ENCODE measurements at regions not wholly inside any gene's neighbourhood (a gene's known extent, or its start where the extent isn't known, plus 50 kb on each side); places are given as distances from the start of the nearest gene placed in this dataset.

GRCh38 chr2:40534528-40534927 lies 82.6 kb upstream of the SLC8A1 start (continued):
- TF ChIP-seq CUX1 (IDR thresholded peaks at IDR 0.05; ENCODE audit: insufficient replicate concordance, low read depth, low read length) (no peak), ELK1 (IDR thresholded peaks at IDR 0.05; ENCODE audit: low read depth, low read length) (no peak), HCFC1 (IDR thresholded peaks at IDR 0.05; ENCODE audit: low read length) (no peak), MEF2A (IDR thresholded peaks at IDR 0.05; ENCODE audit: insufficient read depth, low read depth, low read length) (no peak)

GRCh38 chr2:40535972-40536371 lies 84.1 kb upstream of the SLC8A1 start:
- POLR2A ChIA-PET: no interaction called here
- H3K4me3 ChIP-seq: no peak overlapping the region
- FAIRE-seq: no peak
- H3K79me2 ChIP-seq (ENCODE audit: control insufficient read depth, insufficient read depth, low read length): no peaks in the 10 kb centered on the region
- intact Hi-C loops (cut with micrococcal nuclease; ENCODE audit: unreplicated experiment) (no loop called here), in situ Hi-C loops (cut with MboI) (no loop called here)
- no peak for DNase-seq (ENCODE audit: low read depth, low spot score)
- H3K4me1 ChIP-seq (ENCODE audit: control insufficient read depth, insufficient read depth, low read length): no peaks in the 10 kb centered on the region
- H3K36me3 ChIP-seq (ENCODE audit: control insufficient read depth in 2 of 2, insufficient read depth in 2 of 2, low read length in 1 of 2): no peaks in the 10 kb centered on the region
- TF ChIP-seq SMARCA5 (IDR thresholded peaks at IDR 0.05) (no peak), RELB (IDR thresholded peaks at IDR 0.05; ENCODE audit: low read depth) (no peak), ASH2L (IDR thresholded peaks at IDR 0.05; ENCODE audit: borderline replicate concordance, low read depth) (no peak), SPI1 (IDR thresholded peaks at IDR 0.05; ENCODE audit: borderline replicate concordance, insufficient read depth, low read depth, low read length) (no peak), POU2F2 (IDR thresholded peaks at IDR 0.05; ENCODE audit: borderline replicate concordance, low read depth, low read length) (no peak), ATF7 (IDR thresholded peaks at IDR 0.05; ENCODE audit: low read depth) (no peak)
- ATAC-seq: no peak
- CTCF ChIA-PET: no interaction called here
- H3K27ac ChIP-seq (ENCODE audit: control insufficient read depth, insufficient read depth): no peak overlapping the region
- H2AFZ ChIP-seq (ENCODE audit: control insufficient read depth, low read depth, low read length): no peak overlapping the region
- SMC1A ChIA-PET (ENCODE audit: uncharacterized antibody, unreplicated experiment): no interaction called here
- H3K9me3 ChIP-seq (replicated peaks; ENCODE audit: control insufficient read depth, insufficient read depth, low read length): no peaks in the 10 kb centered on the region
- H3K4me2 ChIP-seq (ENCODE audit: control insufficient read depth, insufficient read depth): no peak overlapping the region
- BruUV-seq (replicated peaks): no TSS peak
- RAD21 ChIA-PET (ENCODE audit: unreplicated experiment): no interaction called here
- no peak overlapping the region for H3K9ac ChIP-seq (ENCODE audit: control insufficient read depth, insufficient read depth, low read length)
- no peaks in the 10 kb centered on the region for H4K20me1 ChIP-seq (ENCODE audit: control insufficient read depth, insufficient read depth)
- 23% methylated on average over 4 of the region's 4 CpGs for WGBS (ENCODE audit: insufficient coverage, insufficient replicate concordance, low lambda C conversion rate, missing lambda C conversion rate)
- H3K27me3 ChIP-seq (replicated peaks in 1 of 2; ENCODE audit: control insufficient read depth in 2 of 2, insufficient read depth in 2 of 2, low read length in 1 of 2): no peaks in the 10 kb centered on the region

Data from GM12878 (cell line).